Astrocyte (in vitro differentiated cells and primary cell): ENCODE measurements at regions not wholly inside any gene's neighbourhood (a gene's known extent, or its start where the extent isn't known, plus 50 kb on each side); places are given as distances from the start of the nearest gene placed in this dataset.

Experiments
- DNase-seq: peaks from one replicate; pipeline ENCODE4 v3.0.0-alpha.2; 2010; ENCODE audit warnings: low read depth
- FAIRE-seq: peaks from 2 replicates; lab custom pipeline; 2011; peaks lifted over from hg19 to GRCh38; lab: Jason Lieb, UNC
- H2AFZ ChIP-seq: 2 replicates; pipeline ENCODE4 v1.6.0; 2012; ENCODE audit warnings: low read depth, low read length, inconsistent platforms
- H3K27ac ChIP-seq: 2 replicates; pipeline ENCODE4 v1.5.1; 2011; ENCODE audit warnings: low read depth, low read length, inconsistent platforms
- H3K27me3 ChIP-seq: 2 replicates; pipeline ENCODE4 v1.6.0; 2011; ENCODE audit warnings: low read length, inconsistent platforms; ENCODE audit not compliant: insufficient read depth
- H3K36me3 ChIP-seq: 2 replicates; pipeline ENCODE4 v1.5.1; 2011; ENCODE audit warnings: low read length, inconsistent platforms; ENCODE audit not compliant: insufficient read depth
- H3K4me1 ChIP-seq: 2 replicates; pipeline ENCODE4 v1.5.1; 2011; ENCODE audit warnings: low read length, inconsistent platforms; ENCODE audit not compliant: insufficient read depth
- H3K4me2 ChIP-seq: 2 replicates; pipeline ENCODE4 v1.6.0; 2012; ENCODE audit warnings: low read length, inconsistent platforms
- H3K4me3 ChIP-seq: 2 replicates; pipeline ENCODE4 v1.5.1; 2011; ENCODE audit warnings: low read depth, mild to moderate bottlenecking, low read length, inconsistent platforms; ENCODE audit not compliant: insufficient read depth
- H3K79me2 ChIP-seq: 2 replicates; pipeline ENCODE4 v1.6.0; 2012; ENCODE audit warnings: mild to moderate bottlenecking, low read length, inconsistent platforms; ENCODE audit not compliant: insufficient read depth
- H3K9ac ChIP-seq: 2 replicates; pipeline ENCODE4 v1.6.0; 2012; ENCODE audit warnings: mild to moderate bottlenecking, low read length, inconsistent platforms
- H3K9me3 ChIP-seq: 2 replicates; pipeline ENCODE4 v1.5.1; 2012; ENCODE audit warnings: low read depth, mild to moderate bottlenecking, low read length, inconsistent platforms; ENCODE audit not compliant: insufficient read depth
- H4K20me1 ChIP-seq: 2 replicates; pipeline ENCODE4 v1.6.0; 2012; ENCODE audit warnings: low read length, inconsistent platforms; ENCODE audit not compliant: insufficient read depth
- H3K27ac Mint-ChIP-seq: one replicate; pipeline ENCODE4 v1.8.0; 2021; ENCODE audit warnings: mild to moderate bottlenecking, mixed read lengths; ENCODE audit not compliant: unreplicated experiment
- H3K27me3 Mint-ChIP-seq: one replicate; pipeline ENCODE4 v1.8.0; 2021; ENCODE audit warnings: low read depth, mixed read lengths; ENCODE audit not compliant: unreplicated experiment
- H3K36me3 Mint-ChIP-seq: one replicate; pipeline ENCODE4 v1.8.0; 2021; ENCODE audit warnings: low read depth, mixed read lengths; ENCODE audit not compliant: unreplicated experiment
- H3K4me1 Mint-ChIP-seq: one replicate; pipeline ENCODE4 v1.8.0; 2021; ENCODE audit warnings: low read depth, mixed read lengths; ENCODE audit not compliant: unreplicated experiment
- H3K4me3 Mint-ChIP-seq: one replicate; pipeline ENCODE4 v1.8.0; 2021; ENCODE audit warnings: mild to moderate bottlenecking, moderate library complexity, mixed read lengths; ENCODE audit not compliant: unreplicated experiment
- H3K9me3 Mint-ChIP-seq: one replicate; pipeline ENCODE4 v1.8.0; 2021; ENCODE audit warnings: mild to moderate bottlenecking, mixed read lengths; ENCODE audit not compliant: unreplicated experiment
- CTCF ChIP-seq: IDR thresholded peaks from 2 replicates; pipeline ENCODE4 v1.5.1; 2011; ENCODE audit warnings: low read depth, mild to moderate bottlenecking, inconsistent platforms, low read length, moderate library complexity; ENCODE audit not compliant: insufficient read depth
- EZH2 ChIP-seq: IDR thresholded peaks from 2 replicates; pipeline ENCODE4 v1.6.1; 2012; ENCODE audit warnings: mild to moderate bottlenecking, low read length, inconsistent platforms; ENCODE audit not compliant: insufficient read depth

GRCh38 chr14:104392001-104392395 is 187.6 kb upstream of the C14orf180 start:
- H3K36me3 Mint-ChIP-seq: no peaks in the 10 kb centered on the region
- Histone ChIP-seq H3K36me3 (no peaks in the 10 kb centered on the region), H4K20me1 (no peaks in the 10 kb centered on the region), H3K9me3 (no peaks in the 10 kb centered on the region), H3K27ac (no peak overlapping the region), H3K4me1 (no peaks in the 10 kb centered on the region), H3K4me2 (no peak overlapping the region), H3K9ac (no peak overlapping the region), H2AFZ (no peak overlapping the region), H3K4me3 (no peak overlapping the region), H3K27me3 (no peaks in the 10 kb centered on the region), H3K79me2 (no peaks in the 10 kb centered on the region)
- no peak for TF ChIP-seq CTCF
- TF ChIP-seq EZH2: no peak
- no peak for DNase-seq
- H3K9me3 Mint-ChIP-seq: peaks cover 2% of the 10 kb centered on the region
- no peak for FAIRE-seq
- H3K4me3 Mint-ChIP-seq: no peak overlapping the region
- H3K27ac Mint-ChIP-seq: no peak overlapping the region
- peaks cover 38% of the 10 kb centered on the region for H3K27me3 Mint-ChIP-seq
- no peaks in the 10 kb centered on the region for H3K4me1 Mint-ChIP-seq

DNA sequence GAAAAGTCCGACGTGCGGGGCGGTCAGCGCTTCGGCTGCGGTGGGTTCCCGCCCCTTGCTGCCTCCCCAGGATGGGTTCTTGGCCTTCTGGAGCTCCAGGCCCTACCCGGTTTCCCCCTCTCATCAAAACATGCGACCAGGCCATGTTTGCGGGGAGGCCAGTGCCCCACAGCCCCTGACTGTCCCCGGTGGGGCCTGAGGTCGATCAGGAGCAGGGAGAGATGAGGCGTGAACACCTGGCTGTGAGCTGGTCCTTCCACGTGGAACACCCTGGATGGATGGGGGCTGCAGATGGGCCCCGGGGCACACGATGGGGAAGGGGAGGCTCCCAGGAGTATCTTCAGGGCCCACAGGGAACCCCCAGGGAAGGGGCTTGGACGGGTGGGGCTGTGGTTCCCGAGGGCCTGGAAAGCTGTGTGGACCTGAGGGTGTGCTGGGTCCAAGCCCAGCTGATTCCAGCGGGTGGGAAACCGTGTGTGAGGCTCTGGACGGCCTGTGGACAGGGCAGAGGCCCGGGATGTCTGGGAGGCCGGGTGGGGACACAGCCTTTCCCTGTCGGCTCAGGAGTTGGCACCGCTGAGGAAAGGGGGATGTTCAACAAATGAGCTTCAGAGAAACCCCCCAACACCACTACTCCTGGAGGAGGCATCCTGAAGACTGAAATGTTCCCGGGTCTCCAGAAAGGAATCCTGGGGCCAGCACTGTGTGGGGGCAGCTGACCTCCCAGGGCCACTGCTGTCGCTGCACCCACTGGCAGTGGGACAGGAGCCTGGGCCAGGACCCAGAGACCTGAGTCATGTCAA is 187.0 kb upstream of the C14orf180 start:
- Histone ChIP-seq H3K27me3 (no peaks in the 10 kb centered on the region), H3K4me1 (no peaks in the 10 kb centered on the region), H4K20me1 (no peaks in the 10 kb centered on the region), H3K79me2 (no peaks in the 10 kb centered on the region), H3K9me3 (no peaks in the 10 kb centered on the region), H3K9ac (no peak overlapping the region), H3K36me3 (no peaks in the 10 kb centered on the region), H3K27ac (no peak overlapping the region), H3K4me2 (no peak overlapping the region), H2AFZ (no peak overlapping the region), H3K4me3 (no peak overlapping the region)
- H3K4me1 Mint-ChIP-seq: no peaks in the 10 kb centered on the region
- TF ChIP-seq CTCF (no peak), EZH2 (no peak)
- no peak overlapping the region for H3K27ac Mint-ChIP-seq
- no peak for FAIRE-seq
- peaks cover 38% of the 10 kb centered on the region for H3K27me3 Mint-ChIP-seq
- peaks cover 7% of the 10 kb centered on the region for H3K9me3 Mint-ChIP-seq
- no peak overlapping the region for H3K4me3 Mint-ChIP-seq
- no peak for DNase-seq
- H3K36me3 Mint-ChIP-seq: no peaks in the 10 kb centered on the region
